ENCODE measurements at regions not wholly inside any gene's neighbourhood (a gene's known extent, or its start where the extent isn't known, plus 50 kb on each side); places are given as distances from the start of the nearest gene placed in this dataset.

GRCh38 chr18:9021458-9021857 lies 81.0 kb upstream of the NDUFV2 start:
- TF ChIP-seq CTCF (conservative IDR thresholded peaks at IDR 0.05; ENCODE audit: low read length) (no peak), EZH2phosphoT487 (IDR thresholded peaks at IDR 0.05; ENCODE audit: borderline replicate concordance) (no peak)
